ENCODE measurements at regions not wholly inside any gene's neighbourhood (a gene's known extent, or its start where the extent isn't known, plus 50 kb on each side); places are given as distances from the start of the nearest gene placed in this dataset.

DNA sequence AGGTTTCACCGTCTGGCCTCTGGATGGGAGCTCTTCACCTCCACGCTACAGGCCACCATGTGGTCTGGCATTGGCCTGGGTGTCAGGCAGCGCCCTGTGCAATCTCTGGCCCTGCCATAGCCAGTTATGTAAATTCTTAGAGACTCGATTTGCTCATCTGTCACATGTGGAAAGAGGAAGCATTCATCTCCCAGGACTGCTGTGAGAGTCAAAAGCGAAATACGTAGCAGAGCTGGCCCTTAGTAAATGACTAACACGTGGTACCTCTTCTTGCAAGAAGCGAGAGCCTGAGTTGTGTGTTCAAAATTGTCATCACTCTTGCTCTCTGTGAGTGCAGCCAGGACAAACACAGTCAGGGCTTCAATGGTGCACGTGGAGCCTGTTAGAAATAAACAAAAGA is 159.0 kb upstream of the BACE2 start:
- Histone ChIP-seq H3K36me3 (ENCODE audit: control insufficient read depth, insufficient read depth, low read length) (no peaks in the 10 kb centered on the region), H3K4me3 (replicated peaks; ENCODE audit: low read depth, low read length) (no peak overlapping the region), H3K27me3 (replicated peaks; ENCODE audit: control insufficient read depth, insufficient read depth, low read length) (no peaks in the 10 kb centered on the region)
- no peak for DNase-seq (ENCODE audit: extremely low read depth, insufficient read length)
- TF ChIP-seq, protein P1, sequence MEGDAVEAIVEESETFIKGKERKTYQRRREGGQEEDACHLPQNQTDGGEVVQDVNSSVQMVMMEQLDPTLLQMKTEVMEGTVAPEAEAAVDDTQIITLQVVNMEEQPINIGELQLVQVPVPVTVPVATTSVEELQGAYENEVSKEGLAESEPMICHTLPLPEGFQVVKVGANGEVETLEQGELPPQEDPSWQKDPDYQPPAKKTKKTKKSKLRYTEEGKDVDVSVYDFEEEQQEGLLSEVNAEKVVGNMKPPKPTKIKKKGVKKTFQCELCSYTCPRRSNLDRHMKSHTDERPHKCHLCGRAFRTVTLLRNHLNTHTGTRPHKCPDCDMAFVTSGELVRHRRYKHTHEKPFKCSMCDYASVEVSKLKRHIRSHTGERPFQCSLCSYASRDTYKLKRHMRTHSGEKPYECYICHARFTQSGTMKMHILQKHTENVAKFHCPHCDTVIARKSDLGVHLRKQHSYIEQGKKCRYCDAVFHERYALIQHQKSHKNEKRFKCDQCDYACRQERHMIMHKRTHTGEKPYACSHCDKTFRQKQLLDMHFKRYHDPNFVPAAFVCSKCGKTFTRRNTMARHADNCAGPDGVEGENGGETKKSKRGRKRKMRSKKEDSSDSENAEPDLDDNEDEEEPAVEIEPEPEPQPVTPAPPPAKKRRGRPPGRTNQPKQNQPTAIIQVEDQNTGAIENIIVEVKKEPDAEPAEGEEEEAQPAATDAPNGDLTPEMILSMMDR (IDR thresholded peaks at IDR 0.05; ENCODE audit: insufficient read depth, low read length, poor library complexity, severe bottlenecking) = no peak

DNA sequence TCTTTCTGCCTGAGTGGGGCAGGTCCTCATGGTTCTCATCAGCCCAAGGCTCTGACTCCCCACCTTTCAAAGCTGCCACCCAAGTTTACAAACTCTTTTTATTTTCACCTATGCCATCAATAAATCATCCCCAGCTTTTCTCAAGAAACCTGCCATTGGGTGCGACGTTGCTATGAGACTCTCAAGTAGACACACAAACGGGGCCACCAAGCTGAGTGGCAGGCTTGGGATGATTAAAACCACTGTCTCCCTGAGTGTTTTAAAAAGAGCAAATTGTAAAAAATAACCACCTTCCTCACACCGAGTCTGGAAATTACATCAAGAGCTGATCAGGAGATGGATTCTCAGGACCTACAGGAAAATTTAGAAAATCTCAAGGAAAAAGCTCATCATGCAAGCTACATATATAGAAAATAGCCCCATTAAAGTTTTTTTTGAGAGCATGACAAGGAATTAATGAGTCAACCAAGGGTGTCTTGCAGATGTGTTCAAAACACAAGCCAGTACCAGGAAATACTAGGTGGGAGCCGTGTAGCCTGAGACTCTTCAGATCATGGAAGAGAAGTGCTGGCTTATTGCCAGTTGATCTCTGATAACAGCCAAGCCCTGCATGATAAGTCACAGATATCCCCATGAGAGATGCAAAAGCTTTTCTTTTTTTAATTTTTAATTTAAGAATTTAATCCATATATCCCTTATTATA is 158.4 kb upstream of the BACE2 start:
- Histone ChIP-seq H3K36me3 (ENCODE audit: control insufficient read depth, insufficient read depth, low read length) (no peaks in the 10 kb centered on the region), H3K4me3 (replicated peaks; ENCODE audit: low read depth, low read length) (no peak overlapping the region), H3K27me3 (replicated peaks; ENCODE audit: control insufficient read depth, insufficient read depth, low read length) (no peaks in the 10 kb centered on the region)
- TF ChIP-seq, protein P1 (IDR thresholded peaks at IDR 0.05; ENCODE audit: insufficient read depth, low read length, poor library complexity, severe bottlenecking) = no peak
- DNase-seq (ENCODE audit: extremely low read depth, insufficient read length) = no peak

DNA sequence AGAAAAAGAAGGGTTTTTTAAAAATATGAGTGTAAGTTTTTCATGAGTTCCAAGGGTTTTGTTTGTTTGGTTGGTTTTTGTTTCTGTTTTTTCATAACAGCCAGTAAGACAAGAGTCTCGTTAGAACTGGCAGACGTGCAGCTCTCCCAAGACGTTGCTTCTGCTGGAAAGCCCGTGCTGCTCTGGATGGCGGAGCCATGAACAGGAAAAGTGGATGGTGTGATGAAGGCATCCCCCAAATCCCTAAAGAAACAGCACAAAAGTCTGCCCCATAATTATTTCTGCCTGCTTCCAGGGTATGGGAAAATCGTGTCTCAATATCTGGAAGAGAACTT is 157.9 kb upstream of the BACE2 start:
- TF ChIP-seq, protein P1 (IDR thresholded peaks at IDR 0.05; ENCODE audit: insufficient read depth, low read length, poor library complexity, severe bottlenecking) = no peak
- Histone ChIP-seq H3K36me3 (ENCODE audit: control insufficient read depth, insufficient read depth, low read length) (no peaks in the 10 kb centered on the region), H3K27me3 (replicated peaks; ENCODE audit: control insufficient read depth, insufficient read depth, low read length) (no peaks in the 10 kb centered on the region), H3K4me3 (replicated peaks; ENCODE audit: low read depth, low read length) (no peak overlapping the region)
- DNase-seq (ENCODE audit: extremely low read depth, insufficient read length) = no peak

DNA sequence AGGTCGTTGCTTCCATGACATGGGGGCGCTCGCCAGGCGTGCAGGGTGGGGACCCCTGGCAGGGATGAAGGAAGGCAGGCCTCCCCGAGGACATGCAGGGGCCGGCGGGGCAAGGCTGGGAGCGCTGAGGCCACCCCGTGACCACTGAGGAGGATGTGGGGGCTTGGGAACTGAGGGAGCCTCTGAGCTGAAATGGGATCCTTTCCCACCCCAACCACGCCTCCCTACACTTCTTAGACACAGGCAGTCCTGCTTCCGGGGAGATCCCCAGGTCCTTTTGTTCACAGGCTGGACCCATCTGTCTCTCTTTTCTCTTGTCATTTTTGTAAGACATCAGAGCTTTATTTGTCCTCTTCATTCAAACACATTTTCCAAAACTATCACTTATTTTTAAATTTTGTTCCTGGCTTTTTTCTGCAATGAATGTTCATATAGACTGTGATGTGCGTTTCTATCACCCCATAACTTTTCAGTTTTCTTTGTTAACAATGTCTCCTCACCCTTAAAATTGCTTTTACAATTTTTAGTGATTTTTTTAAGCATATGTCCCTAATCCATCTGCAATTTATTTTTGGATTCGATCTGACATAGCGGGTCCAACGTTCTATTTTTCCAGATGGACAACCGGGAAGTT is 156.7 kb upstream of the BACE2 start:
- no peaks in the 10 kb centered on the region for H3K27me3 ChIP-seq (replicated peaks; ENCODE audit: control insufficient read depth, insufficient read depth, low read length)
- no peak overlapping the region for H3K4me3 ChIP-seq (replicated peaks; ENCODE audit: low read depth, low read length)
- H3K36me3 ChIP-seq (ENCODE audit: control insufficient read depth, insufficient read depth, low read length) = no peaks in the 10 kb centered on the region
- DNase-seq (ENCODE audit: extremely low read depth, insufficient read length) = no peak
- TF ChIP-seq, protein P1 (IDR thresholded peaks at IDR 0.05; ENCODE audit: insufficient read depth, low read length, poor library complexity, severe bottlenecking) = no peak

- Histone ChIP-seq H3K4me3 (replicated peaks; ENCODE audit: low read depth, low read length) (no peak overlapping the region), H3K36me3 (ENCODE audit: control insufficient read depth, insufficient read depth, low read length) (no peaks in the 10 kb centered on the region), H3K27me3 (replicated peaks; ENCODE audit: control insufficient read depth, insufficient read depth, low read length) (no peaks in the 10 kb centered on the region)
- TF ChIP-seq, protein P1 (IDR thresholded peaks at IDR 0.05; ENCODE audit: insufficient read depth, low read length, poor library complexity, severe bottlenecking) = no peak
- DNase-seq (ENCODE audit: extremely low read depth, insufficient read length) = no peak
Measured at GRCh38 chr21:41011951-41012366, 156.0 kb upstream of the BACE2 start.

Measured in GM06990 (cell line).